HEK293T (cell line): ENCODE measurements at regions not wholly inside any gene's neighbourhood (a gene's known extent, or its start where the extent isn't known, plus 50 kb on each side); places are given as distances from the start of the nearest gene placed in this dataset.

ENCODE experiments used
- ARNT ChIP-seq: fragments of 450-650 bp; IDR thresholded peaks from 2 replicates; pipeline ENCODE4 v1.6.1; 2017; ENCODE audit warnings: mild to moderate bottlenecking
- BHLHE40 ChIP-seq: fragments of 450-650 bp; IDR thresholded peaks from 2 replicates; pipeline ENCODE4 v1.6.1; 2016; ENCODE audit warnings: mild to moderate bottlenecking, moderate library complexity, borderline replicate concordance
- CTBP1 ChIP-seq: fragments of 450-650 bp; IDR thresholded peaks from 2 replicates; pipeline ENCODE4 v1.6.1; 2016; ENCODE audit warnings: borderline replicate concordance
- FOXA1 ChIP-seq: fragments of 450-650 bp; IDR thresholded peaks from 2 replicates; pipeline ENCODE4 v1.6.1; 2016; ENCODE audit warnings: mild to moderate bottlenecking
- FOXK2 ChIP-seq: fragments of 450-650 bp; IDR thresholded peaks from 2 replicates; pipeline ENCODE4 v1.6.1; 2016; ENCODE audit warnings: mild to moderate bottlenecking
- FOXM1 ChIP-seq: fragments of 450-650 bp; IDR thresholded peaks from 2 replicates; pipeline ENCODE4 v1.6.1; 2017; ENCODE audit warnings: mild to moderate bottlenecking, borderline replicate concordance
- HDGF ChIP-seq: fragments of 450-650 bp; IDR thresholded peaks from 2 replicates; pipeline ENCODE4 v1.6.1; 2017; ENCODE audit warnings: antibody characterized with exemption, borderline replicate concordance
- L3MBTL2 ChIP-seq: fragments of 450-650 bp; conservative IDR thresholded peaks from 2 replicates; pipeline ENCODE4 v1.6.1; 2016; ENCODE audit warnings: mild to moderate bottlenecking
- LEF1 ChIP-seq: fragments of 450-650 bp; IDR thresholded peaks from 2 replicates; pipeline ENCODE4 v1.6.1; 2017; ENCODE audit warnings: mild to moderate bottlenecking, borderline replicate concordance
- SP1 ChIP-seq: fragments of 450-650 bp; IDR thresholded peaks from 2 replicates; pipeline ENCODE4 v1.6.1; 2017
- SUZ12 ChIP-seq: fragments of 450-650 bp; IDR thresholded peaks from 2 replicates; pipeline ENCODE4 v1.6.1; 2016; ENCODE audit warnings: mild to moderate bottlenecking
- TARDBP ChIP-seq: fragments of 450-650 bp; IDR thresholded peaks from 2 replicates; pipeline ENCODE4 v1.6.1; 2016
- ZNF384 ChIP-seq: fragments of 450-650 bp; IDR thresholded peaks from 2 replicates; pipeline ENCODE4 v1.6.1; 2016
- TF ChIP-seq, protein P1 (sequence below): fragments of 450-650 bp; IDR thresholded peaks from 2 replicates; pipeline ENCODE4 v1.6.1; 2016

DNA sequence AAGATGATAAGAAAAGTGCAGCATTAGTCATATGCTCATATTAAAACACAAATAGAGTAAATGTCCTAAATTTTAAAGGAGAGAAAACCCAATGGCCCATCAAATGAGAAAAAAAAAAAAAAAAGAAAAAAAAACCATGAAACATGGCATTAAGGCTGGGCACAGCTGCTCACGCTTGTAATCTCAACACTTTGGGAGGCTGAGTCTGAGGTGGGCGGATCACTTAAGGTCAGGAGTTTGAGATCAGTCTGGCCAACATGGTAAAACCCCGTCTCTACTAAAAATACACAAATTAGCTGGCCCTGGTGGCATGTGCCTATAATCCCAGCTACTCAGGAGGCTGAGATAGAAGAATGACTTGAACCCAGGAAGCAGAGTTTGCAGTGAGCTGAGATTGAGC is 515.5 kb upstream of the ANO3 start:
- TF ChIP-seq SP1 (no peak), FOXM1 (no peak), TARDBP (no peak), HDGF (no peak), L3MBTL2 (no peak), ZNF384 (no peak), LEF1 (no peak), SUZ12 (no peak), FOXK2 (no peak), BHLHE40 (no peak), CTBP1 (no peak), ARNT (no peak), FOXA1 (no peak)
- TF ChIP-seq, protein P1, sequence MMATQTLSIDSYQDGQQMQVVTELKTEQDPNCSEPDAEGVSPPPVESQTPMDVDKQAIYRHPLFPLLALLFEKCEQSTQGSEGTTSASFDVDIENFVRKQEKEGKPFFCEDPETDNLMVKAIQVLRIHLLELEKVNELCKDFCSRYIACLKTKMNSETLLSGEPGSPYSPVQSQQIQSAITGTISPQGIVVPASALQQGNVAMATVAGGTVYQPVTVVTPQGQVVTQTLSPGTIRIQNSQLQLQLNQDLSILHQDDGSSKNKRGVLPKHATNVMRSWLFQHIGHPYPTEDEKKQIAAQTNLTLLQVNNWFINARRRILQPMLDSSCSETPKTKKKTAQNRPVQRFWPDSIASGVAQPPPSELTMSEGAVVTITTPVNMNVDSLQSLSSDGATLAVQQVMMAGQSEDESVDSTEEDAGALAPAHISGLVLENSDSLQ, result no peak
